ENCODE measurements at regions not wholly inside any gene's neighbourhood (a gene's known extent, or its start where the extent isn't known, plus 50 kb on each side); places are given as distances from the start of the nearest gene placed in this dataset.

- no peak for TF ChIP-seq EZH2 (IDR thresholded peaks at IDR 0.05; ENCODE audit: insufficient read depth, poor library complexity, severe bottlenecking)
- no peak for TF ChIP-seq EZH2phosphoT487 (IDR thresholded peaks at IDR 0.05; ENCODE audit: insufficient read depth, low read depth)
Measured at GRCh38 chr2:238785528-238785860, 62.4 kb upstream of the TWIST2 start.

Measured in GM23248 (cell line).